Adrenal gland (tissue), 5 donors: ENCODE measurements at regions not wholly inside any gene's neighbourhood (a gene's known extent, or its start where the extent isn't known, plus 50 kb on each side); places are given as distances from the start of the nearest gene placed in this dataset.

Experiments used
- POLR2A ChIP-seq, 2 donors: fragments of 450-650 bp; IDR thresholded peaks; one replicate each; pipeline ENCODE4 v1.6.1; 2017; ENCODE audit warnings: antibody characterized with exemption in 2 of 2, mild to moderate bottlenecking in 2 of 2, moderate library complexity in 1 of 2
- TF ChIP-seq, protein P1 (sequence below), 6 experiments: fragments of 450-650 bp in 4 of 6; fragments of 200-600 bp in 2 of 6; sonication (generic) in 1 of 6; IDR thresholded peaks; 1 replicate in 5 of 6; 2 replicates in 1 of 6; pipeline versions ENCODE4 v1.5.1 to v1.8.0; 2016 to 2021; ENCODE audit warnings: antibody characterized with exemption in 6 of 6, mild to moderate bottlenecking in 2 of 6, moderate library complexity in 1 of 6
- donor health status: DM: no; HTN: no; CAD: no.

DNA sequence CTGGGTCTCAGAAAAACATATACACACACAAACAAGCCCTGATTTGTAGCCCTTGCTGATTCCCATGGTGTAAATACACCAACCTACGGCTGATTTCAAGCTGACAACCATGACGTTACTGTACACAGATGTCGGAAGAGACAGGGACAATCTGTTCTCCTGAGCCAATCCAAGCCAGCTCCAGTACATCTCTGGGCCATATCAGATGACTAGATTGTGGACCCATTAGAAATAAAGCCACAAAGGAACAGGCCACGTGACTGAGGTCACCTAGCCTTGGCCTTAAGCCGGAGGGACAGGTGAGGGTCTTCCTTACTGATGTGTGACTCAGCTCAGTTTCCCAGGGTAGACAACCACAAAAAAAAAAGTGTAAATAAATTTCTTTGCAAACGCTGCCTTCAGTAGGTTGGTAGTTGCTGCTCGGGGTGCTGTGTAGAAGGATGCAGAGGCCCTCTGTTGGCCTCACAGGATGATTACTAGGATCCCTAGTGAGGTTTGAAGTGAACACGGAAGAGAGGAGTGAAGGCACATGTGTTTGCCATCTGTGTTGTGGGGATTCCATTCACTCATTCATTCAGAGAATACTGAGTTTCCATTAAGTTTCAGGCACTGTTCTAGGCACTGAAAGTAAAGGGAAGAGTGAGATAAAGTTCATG is 99.0 kb upstream of the LARGE1 start:
- TF ChIP-seq, protein P1, sequence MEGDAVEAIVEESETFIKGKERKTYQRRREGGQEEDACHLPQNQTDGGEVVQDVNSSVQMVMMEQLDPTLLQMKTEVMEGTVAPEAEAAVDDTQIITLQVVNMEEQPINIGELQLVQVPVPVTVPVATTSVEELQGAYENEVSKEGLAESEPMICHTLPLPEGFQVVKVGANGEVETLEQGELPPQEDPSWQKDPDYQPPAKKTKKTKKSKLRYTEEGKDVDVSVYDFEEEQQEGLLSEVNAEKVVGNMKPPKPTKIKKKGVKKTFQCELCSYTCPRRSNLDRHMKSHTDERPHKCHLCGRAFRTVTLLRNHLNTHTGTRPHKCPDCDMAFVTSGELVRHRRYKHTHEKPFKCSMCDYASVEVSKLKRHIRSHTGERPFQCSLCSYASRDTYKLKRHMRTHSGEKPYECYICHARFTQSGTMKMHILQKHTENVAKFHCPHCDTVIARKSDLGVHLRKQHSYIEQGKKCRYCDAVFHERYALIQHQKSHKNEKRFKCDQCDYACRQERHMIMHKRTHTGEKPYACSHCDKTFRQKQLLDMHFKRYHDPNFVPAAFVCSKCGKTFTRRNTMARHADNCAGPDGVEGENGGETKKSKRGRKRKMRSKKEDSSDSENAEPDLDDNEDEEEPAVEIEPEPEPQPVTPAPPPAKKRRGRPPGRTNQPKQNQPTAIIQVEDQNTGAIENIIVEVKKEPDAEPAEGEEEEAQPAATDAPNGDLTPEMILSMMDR (IDR thresholded peaks at IDR 0.05): no peak
- TF ChIP-seq POLR2A (IDR thresholded peaks at IDR 0.05): no peak
